T-cell (primary cell): ENCODE measurements at regions not wholly inside any gene's neighbourhood (a gene's known extent, or its start where the extent isn't known, plus 50 kb on each side); places are given as distances from the start of the nearest gene placed in this dataset.

Experiments
- ATAC-seq, 4 experiments: fragments of 200-7000 bp in 3 of 4; fragments of 150-1000 bp in 1 of 4; cut with Tn5 transposase; replicated peaks in 1 of 4; 1 replicate in 3 of 4; 2 replicates in 1 of 4; pipeline ENCODE4 v1.10.0; 2021; ENCODE audit warnings: moderate library complexity in 3 of 4, mild to moderate bottlenecking in 2 of 4, moderate number of reproducible peaks in 1 of 4
- CTCF ChIA-PET, 2 donors: fragments of 300-600 bp; sonication (Branson Sonifier 250); formaldehyde crosslinking; loops; one replicate each; lab custom pipeline; 2022; ENCODE audit warnings: antibody characterized with exemption in 2 of 2; lab: Charles Lee
- POLR2A ChIA-PET, 2 donors: fragments of 300-600 bp; sonication (Branson Sonifier 250); formaldehyde crosslinking; loops; one replicate each; lab custom pipeline; 2022; ENCODE audit warnings: antibody characterized with exemption in 2 of 2; lab: Charles Lee
- DNase-seq, 35 experiments: peaks; one replicate each; pipeline versions ENCODE4 v3.0.0 to v3.0.0-alpha.2; 2013 to 2023
- H3K27ac ChIP-seq: one replicate; pipeline ENCODE4 v1.5.1; 2013; ENCODE audit warnings: low read length
- H3K27me3 ChIP-seq, 2 experiments: replicated peaks in 1 of 2; 1 replicate in 1 of 2; 2 replicates in 1 of 2; pipeline versions ENCODE4 v1.6.1 to v1.7.0; 2013; ENCODE audit warnings: low read length in 1 of 2, mixed read lengths in 1 of 2; ENCODE audit not compliant: control insufficient read depth in 2 of 2, insufficient read depth in 2 of 2; ENCODE audit errors: extremely low read depth in 1 of 2
- H3K36me3 ChIP-seq, 2 donors: 1 replicate in 1 of 2; 2 replicates in 1 of 2; pipeline versions ENCODE4 v1.6.1 to v1.7.0; 2013; ENCODE audit warnings: low read length in 1 of 2; ENCODE audit not compliant: control insufficient read depth in 2 of 2, insufficient read depth in 1 of 2; ENCODE audit errors: extremely low read depth in 1 of 2
- H3K4me1 ChIP-seq, 2 experiments: 1 replicate in 1 of 2; 2 replicates in 1 of 2; pipeline versions ENCODE4 v1.6.1 to v1.7.0; 2013; ENCODE audit warnings: low read length in 2 of 2, mixed read lengths in 1 of 2; ENCODE audit not compliant: insufficient read depth in 2 of 2, control insufficient read depth in 1 of 2; ENCODE audit errors: extremely low read depth in 1 of 2
- H3K4me3 ChIP-seq, 2 donors: 1 replicate in 1 of 2; 2 replicates in 1 of 2; pipeline versions ENCODE4 v1.5.1 to v1.7.0; 2013; ENCODE audit warnings: mild to moderate bottlenecking in 2 of 2, low read length in 1 of 2, moderate library complexity in 1 of 2; ENCODE audit not compliant: control insufficient read depth in 1 of 2; ENCODE audit errors: extremely low read depth in 1 of 2
- H3K9me3 ChIP-seq: 2 replicates; pipeline ENCODE4 v1.7.0; 2013
- H3K27ac Mint-ChIP-seq, 2 donors: one replicate each; pipeline ENCODE4 v1.8.0; 2020 to 2021; ENCODE audit warnings: mild to moderate bottlenecking in 2 of 2, mixed read lengths in 2 of 2
- H3K27me3 Mint-ChIP-seq, 2 donors: one replicate each; pipeline ENCODE4 v1.8.0; 2021 to 2022; ENCODE audit warnings: mixed read lengths in 2 of 2
- H3K36me3 Mint-ChIP-seq: one replicate; pipeline ENCODE4 v1.8.0; 2021; ENCODE audit warnings: mixed read lengths
- H3K4me1 Mint-ChIP-seq, 3 donors: one replicate each; pipeline ENCODE4 v1.8.0; 2020 to 2022; ENCODE audit warnings: mixed read lengths in 3 of 3, mild to moderate bottlenecking in 1 of 3
- H3K4me3 Mint-ChIP-seq, 3 donors: one replicate each; pipeline ENCODE4 v1.8.0; 2020 to 2022; ENCODE audit warnings: mild to moderate bottlenecking in 3 of 3, mixed read lengths in 3 of 3, moderate library complexity in 3 of 3
- H3K9me3 Mint-ChIP-seq, 3 donors: one replicate each; pipeline ENCODE4 v1.8.0; 2020 to 2022; ENCODE audit warnings: mixed read lengths in 3 of 3
- WGBS: methylation state at CpG from one replicate; pipeline ENCODE4 v1.1.5; 2013; ENCODE audit warnings: missing lambda C conversion rate; ENCODE audit not compliant: insufficient coverage; 5-methylcytosine and 5-hydroxymethylcytosine counted together

DNA sequence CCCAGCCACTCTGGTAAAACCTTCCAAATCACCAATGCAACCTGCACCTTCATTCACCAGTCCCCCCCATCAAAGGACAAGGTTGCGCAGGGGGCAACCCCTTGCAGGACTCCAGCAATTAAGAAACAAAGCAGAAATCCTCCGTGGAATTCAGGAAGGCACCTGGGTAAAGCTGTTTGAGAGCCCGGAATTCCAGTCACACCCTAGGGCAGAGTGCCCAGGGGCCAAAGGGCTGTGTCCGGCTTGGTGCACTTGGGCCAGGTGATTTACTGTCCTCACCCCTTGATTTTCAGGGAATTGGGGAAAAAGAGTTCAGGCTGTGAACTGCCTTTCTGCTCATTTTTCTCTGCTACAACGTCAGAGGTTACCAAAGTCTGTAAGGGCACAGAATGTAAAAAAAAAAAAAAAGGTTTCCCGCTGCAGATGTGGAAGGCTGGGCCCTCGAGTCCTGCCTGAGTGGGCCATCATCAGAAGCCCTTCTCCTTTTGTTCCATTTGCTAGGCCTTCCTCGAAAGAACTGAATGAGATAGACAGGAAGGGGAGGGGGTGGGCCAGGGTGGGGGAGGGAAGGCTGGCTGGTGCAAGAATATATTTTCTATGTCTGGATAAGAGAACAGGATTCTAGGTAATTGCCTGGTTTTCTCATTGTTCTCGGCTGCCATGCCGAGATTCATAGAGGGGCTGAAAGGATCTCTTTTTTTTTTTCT, 266.5 kb upstream of the PSMD7 start:
- Mint-ChIP-seq H3K27ac (no peak overlapping the region), H3K27me3 (peaks cover 0 to 9% of the 10 kb centered on the region in 2 donors), H3K36me3 (no peaks in the 10 kb centered on the region), H3K9me3 (peaks cover 0 to 4% (median 0%) of the 10 kb centered on the region in 3 donors), H3K4me1 (no peaks in the 10 kb centered on the region), H3K4me3 (no peak overlapping the region)
- DNase-seq (no peak), ATAC-seq (no peak)
- H3K9me3 ChIP-seq, result no peaks in the 10 kb centered on the region
- H3K36me3 ChIP-seq, result no peaks in the 10 kb centered on the region
- no peak overlapping the region for H3K4me3 ChIP-seq
- CTCF ChIA-PET, result no interaction called here
- H3K4me1 ChIP-seq, result no peaks in the 10 kb centered on the region
- WGBS, result 75% methylated on average over 6 of the region's 10 CpGs
- POLR2A ChIA-PET, result no interaction called here
- no peak overlapping the region for H3K27ac ChIP-seq
- no peaks in the 10 kb centered on the region for H3K27me3 ChIP-seq

DNA sequence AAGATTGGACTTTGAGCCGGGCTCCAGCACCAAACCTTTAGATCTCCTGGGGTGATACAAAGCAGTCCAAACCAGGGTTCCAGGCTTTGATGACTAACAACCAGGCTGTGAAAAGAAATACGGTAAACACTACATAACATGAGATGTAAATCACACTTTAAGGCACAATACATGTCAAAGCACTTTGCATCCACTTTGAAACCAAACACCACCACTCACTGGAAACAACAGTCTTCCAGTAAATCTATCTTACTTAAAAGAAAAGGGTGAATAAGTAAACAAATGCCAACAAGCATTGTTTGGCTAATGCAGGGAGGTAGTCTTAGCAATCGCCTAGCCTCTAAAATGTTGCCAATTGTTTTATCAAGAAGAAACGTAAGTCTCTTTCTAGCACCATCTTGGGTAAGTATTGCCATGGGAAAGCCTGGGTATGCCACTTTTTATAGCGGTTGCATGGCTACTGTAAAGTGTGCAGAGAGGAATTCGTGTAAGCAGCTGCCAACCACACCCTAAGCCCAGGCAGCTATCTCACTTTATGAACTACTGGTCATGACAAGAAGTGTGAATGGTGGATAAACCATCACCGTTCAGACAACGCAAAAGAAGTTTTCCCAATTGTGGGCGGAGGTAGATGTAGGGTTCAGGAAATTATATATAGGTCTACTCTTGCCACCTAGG, 267.4 kb upstream of the PSMD7 start:
- Histone ChIP-seq H3K27me3 (no peaks in the 10 kb centered on the region), H3K9me3 (no peaks in the 10 kb centered on the region), H3K36me3 (no peaks in the 10 kb centered on the region), H3K4me3 (no peak overlapping the region), H3K27ac (no peak overlapping the region), H3K4me1 (no peaks in the 10 kb centered on the region)
- Mint-ChIP-seq H3K27me3 (peaks cover 0 to 6% of the 10 kb centered on the region in 2 donors), H3K9me3 (peaks cover 0 to 4% (median 0%) of the 10 kb centered on the region in 3 donors), H3K4me1 (no peaks in the 10 kb centered on the region), H3K4me3 (no peak overlapping the region), H3K27ac (no peak overlapping the region), H3K36me3 (no peaks in the 10 kb centered on the region)
- ChIA-PET CTCF (no interaction called here), POLR2A (no interaction called here)
- ATAC-seq (no peak), DNase-seq (no peak)
- WGBS, result 100% methylated on average over 1 of the region's 9 CpGs

DNA sequence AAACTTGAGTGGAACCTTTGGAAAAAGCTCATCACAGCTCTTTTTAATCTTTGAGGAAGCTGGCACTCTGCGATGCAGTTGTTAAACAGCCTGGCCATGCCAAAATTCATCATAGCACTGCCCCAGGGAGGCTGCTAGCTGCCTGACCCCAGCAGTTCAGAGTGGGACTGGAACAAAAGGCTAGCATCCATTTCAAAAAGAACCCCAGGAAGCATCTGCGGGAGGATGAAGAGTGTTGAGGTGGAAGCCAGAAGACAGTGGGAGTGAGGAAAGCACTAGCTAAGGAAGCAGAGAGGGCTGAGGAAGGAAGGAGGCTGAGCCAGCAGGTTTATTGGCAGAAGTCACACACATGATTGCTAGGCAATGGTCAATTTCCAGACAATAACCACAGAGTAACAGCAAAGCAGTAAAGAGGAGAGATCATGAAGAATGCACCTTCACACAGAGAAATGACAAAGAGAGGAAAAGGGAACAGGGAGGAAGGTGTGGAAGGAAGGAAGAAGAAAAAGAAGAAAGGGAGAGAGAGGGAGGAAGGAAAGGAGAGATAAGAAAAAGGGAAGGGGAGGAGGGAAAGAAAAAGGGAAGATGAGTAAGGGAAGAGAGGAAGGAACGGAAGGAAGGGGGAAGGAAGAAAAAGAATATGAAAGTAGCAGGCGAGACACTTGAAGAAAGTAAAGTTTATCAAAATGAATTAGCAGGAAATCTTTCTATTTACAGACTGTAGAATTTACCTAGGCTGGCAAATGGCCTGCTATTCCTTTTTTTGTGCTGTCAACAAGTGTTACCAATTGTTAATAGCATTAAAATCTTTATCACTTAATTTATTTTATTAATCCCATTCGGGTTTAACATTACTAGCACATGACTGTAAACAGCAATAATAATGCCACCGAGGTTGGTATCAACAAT, 270.0 kb upstream of the PSMD7 start:
- DNase-seq (no peak), ATAC-seq (no peak)
- no peak overlapping the region for H3K4me3 Mint-ChIP-seq
- Histone ChIP-seq H3K4me3 (no peak overlapping the region), H3K36me3 (no peaks in the 10 kb centered on the region), H3K27me3 (no peaks in the 10 kb centered on the region), H3K27ac (no peak overlapping the region), H3K4me1 (no peaks in the 10 kb centered on the region), H3K9me3 (no peaks in the 10 kb centered on the region)
- CTCF ChIA-PET, result no interaction called here
- no peak overlapping the region for H3K27ac Mint-ChIP-seq
- peaks cover 0 to 4% (median 0%) of the 10 kb centered on the region in 3 donors for H3K9me3 Mint-ChIP-seq
- H3K27me3 Mint-ChIP-seq, result peaks cover 0 to 5% of the 10 kb centered on the region in 2 donors
- H3K4me1 Mint-ChIP-seq, result no peaks in the 10 kb centered on the region
- no peaks in the 10 kb centered on the region for H3K36me3 Mint-ChIP-seq
- WGBS, result 35% methylated on average over 5 of the region's 6 CpGs
- POLR2A ChIA-PET, result no interaction called here

DNA sequence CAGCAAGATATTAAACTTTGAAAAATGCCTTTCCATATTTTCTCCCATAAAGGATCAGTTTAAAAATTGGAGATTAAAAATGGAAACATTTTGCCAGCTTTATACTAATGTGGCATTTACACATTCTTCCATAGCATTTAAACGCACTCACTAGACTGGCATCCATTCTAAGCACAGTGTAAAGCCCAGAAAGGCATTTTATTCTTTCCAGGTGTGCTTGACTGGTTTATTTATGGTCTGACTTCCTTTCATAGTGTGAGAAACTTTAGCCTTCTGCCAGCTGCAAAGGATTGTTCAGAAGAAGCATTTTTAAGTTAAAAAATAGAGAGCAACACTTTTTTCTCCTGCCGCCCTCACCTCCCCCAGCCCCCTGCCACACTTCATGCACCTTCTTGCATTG, 271.7 kb upstream of the PSMD7 start:
- Histone ChIP-seq H3K27ac (no peak overlapping the region), H3K9me3 (no peaks in the 10 kb centered on the region), H3K4me3 (no peak overlapping the region), H3K4me1 (no peaks in the 10 kb centered on the region), H3K36me3 (no peaks in the 10 kb centered on the region), H3K27me3 (no peaks in the 10 kb centered on the region)
- Mint-ChIP-seq H3K27me3 (peaks cover 0 to 5% of the 10 kb centered on the region in 2 donors), H3K9me3 (peaks cover 0 to 4% (median 0%) of the 10 kb centered on the region in 3 donors), H3K4me1 (no peaks in the 10 kb centered on the region), H3K4me3 (no peak overlapping the region), H3K27ac (no peak overlapping the region), H3K36me3 (no peaks in the 10 kb centered on the region)
- WGBS, result no CpG with 5 or more reads among the region's 2 CpGs
- DNase-seq (no peak), ATAC-seq (no peak)
- POLR2A ChIA-PET, result no interaction called here
- CTCF ChIA-PET, result no interaction called here

DNA sequence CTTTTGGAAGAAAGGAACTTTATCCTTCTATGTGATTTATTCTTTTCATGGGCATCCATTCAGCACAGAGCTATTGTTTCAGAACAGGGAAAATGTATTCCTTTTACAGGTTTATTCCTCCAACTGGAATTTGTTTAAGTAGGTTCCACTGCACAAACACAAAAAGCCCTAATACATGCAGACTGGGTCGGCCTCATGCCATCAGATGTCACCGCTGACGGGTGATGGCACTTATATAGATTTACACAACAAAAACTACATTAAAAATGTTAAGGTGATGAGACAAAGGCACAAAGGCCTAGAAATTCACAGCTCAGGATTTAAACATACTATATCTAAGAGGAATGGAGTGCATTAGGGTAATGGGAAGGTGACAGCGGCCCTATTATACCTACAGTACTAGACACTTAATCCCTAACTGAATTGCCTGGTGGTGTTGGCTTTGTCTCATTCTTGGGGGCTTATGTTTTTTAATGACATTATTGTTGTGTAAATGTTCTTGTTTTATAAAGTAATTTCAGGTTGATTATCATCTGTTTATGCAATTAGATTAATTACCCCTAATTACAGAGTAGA, 276.4 kb upstream of the PSMD7 start:
- no peak for DNase-seq
- no CpG with 5 or more reads among the region's 4 CpGs for WGBS

DNA sequence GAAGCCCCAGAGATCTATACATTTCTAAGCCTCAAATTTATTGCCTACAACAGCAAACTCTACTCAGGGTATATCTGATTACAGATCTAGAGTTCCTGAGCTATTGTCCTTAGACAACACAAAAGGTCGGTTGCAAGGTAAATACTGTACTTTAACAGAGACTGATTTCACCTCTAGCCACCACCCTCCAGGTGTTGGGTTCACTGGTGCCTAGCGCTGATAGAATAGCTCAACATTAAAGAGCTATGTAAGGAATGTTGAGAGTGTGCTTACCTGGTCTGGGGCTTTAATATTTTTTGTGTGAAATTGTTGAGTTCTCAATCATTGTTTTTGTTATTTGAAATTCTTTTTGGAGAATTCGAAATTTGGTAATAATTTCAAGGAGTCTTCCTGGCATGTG, 277.0 kb upstream of the PSMD7 start:
- ChIA-PET POLR2A (no interaction called here), CTCF (no interaction called here)
- Mint-ChIP-seq H3K36me3 (no peaks in the 10 kb centered on the region), H3K27me3 (no peaks in the 10 kb centered on the region), H3K4me1 (no peaks in the 10 kb centered on the region), H3K9me3 (peaks cover 3 to 4% (median 4%) of the 10 kb centered on the region in 3 donors), H3K4me3 (no peak overlapping the region), H3K27ac (no peak overlapping the region)
- no peaks in the 10 kb centered on the region for H3K9me3 ChIP-seq
- no peak for ATAC-seq
- no peaks in the 10 kb centered on the region for H3K27me3 ChIP-seq
- no peaks in the 10 kb centered on the region for H3K4me1 ChIP-seq
- DNase-seq, result no peak
- H3K27ac ChIP-seq, result no peak overlapping the region
- no peaks in the 10 kb centered on the region for H3K36me3 ChIP-seq
- no CpG with 5 or more reads among the region's 3 CpGs for WGBS
- no peak overlapping the region for H3K4me3 ChIP-seq

More for the DNA sequence above, 276.4 kb upstream of the PSMD7 start:
- ChIA-PET CTCF (no interaction called here), POLR2A (no interaction called here)
- H3K4me3 Mint-ChIP-seq, result no peak overlapping the region
- no peaks in the 10 kb centered on the region for H3K9me3 ChIP-seq
- no peaks in the 10 kb centered on the region for H3K36me3 ChIP-seq
- H3K9me3 Mint-ChIP-seq, result peaks cover under 1 to 2% (median 1%) of the 10 kb centered on the region in 3 donors
- H3K4me1 Mint-ChIP-seq, result no peaks in the 10 kb centered on the region
- no peak overlapping the region for H3K27ac Mint-ChIP-seq
- H3K27me3 ChIP-seq, result no peaks in the 10 kb centered on the region
- H3K27ac ChIP-seq, result no peak overlapping the region
- no peak overlapping the region for H3K4me3 ChIP-seq
- H3K4me1 ChIP-seq, result no peaks in the 10 kb centered on the region
- H3K27me3 Mint-ChIP-seq, result no peaks in the 10 kb centered on the region
- no peaks in the 10 kb centered on the region for H3K36me3 Mint-ChIP-seq
- no peak for ATAC-seq
